GM18507 (cell line): ENCODE measurements at regions not wholly inside any gene's neighbourhood (a gene's known extent, or its start where the extent isn't known, plus 50 kb on each side); places are given as distances from the start of the nearest gene placed in this dataset.
A peak's percentile ranks its signal among the peaks of the same experiment; 100 is the strongest.

Experiments used
- DNase-seq: peaks from one replicate; pipeline ENCODE4 v3.0.0; 2011; ENCODE audit warnings: low read depth; ENCODE audit not compliant: insufficient read length; ENCODE audit errors: extremely low spot score
- FAIRE-seq: peaks from 2 replicates; lab custom pipeline; 2011; peaks lifted over from hg19 to GRCh38; lab: Jason Lieb, UNC

- FAIRE-seq = no peak
- no peak for DNase-seq
Measured at GRCh38 chr6:166877906-166878305, 78.4 kb downstream of the RNASET2 start.

GRCh38 chr6:166877349-166877748 lies 79.0 kb downstream of the RNASET2 start:
- FAIRE-seq (no peak), DNase-seq (no peak)

- FAIRE-seq = no peak
- DNase-seq = no peak
Measured at GRCh38 chr6:166872531-166873009, 83.8 kb downstream of the RNASET2 start.

GRCh38 chr6:166870602-166871208 lies 85.6 kb downstream of the RNASET2 start:
- FAIRE-seq (no peak), DNase-seq (no peak)

- FAIRE-seq (no peak), DNase-seq (no peak)
Measured at GRCh38 chr6:166866839-166867637, 89.3 kb downstream of the RNASET2 start.

GRCh38 chr6:166864333-166864732 lies 92.0 kb downstream of the RNASET2 start:
- no peak for FAIRE-seq
- DNase-seq = no peak

GRCh38 chr6:166862978-166863530 lies 93.3 kb downstream of the RNASET2 start:
- no peak for DNase-seq
- no peak for FAIRE-seq

GRCh38 chr6:166862287-166862977 lies 93.9 kb downstream of the RNASET2 start:
- DNase-seq (peak; percentile 47), FAIRE-seq (peak; percentile 58)

GRCh38 chr6:166861961-166862286 lies 94.4 kb downstream of the RNASET2 start:
- DNase-seq (no peak), FAIRE-seq (peak; percentile 61)

GRCh38 chr6:166861304-166861703 lies 95.0 kb downstream of the RNASET2 start:
- FAIRE-seq = no peak
- no peak for DNase-seq

GRCh38 chr6:166860392-166860791 lies 96.0 kb downstream of the RNASET2 start:
- FAIRE-seq (no peak), DNase-seq (no peak)

- no peak for DNase-seq
- no peak for FAIRE-seq
Measured at GRCh38 chr6:166855416-166855815, 100.9 kb downstream of the RNASET2 start.

GRCh38 chr6:166853371-166854325 lies 102.7 kb downstream of the RNASET2 start:
- no peak for FAIRE-seq

GRCh38 chr6:166852451-166852975 lies 103.8 kb downstream of the RNASET2 start:
- no peak for FAIRE-seq
- DNase-seq = no peak

More at GRCh38 chr6:166853371-166854325, 102.7 kb downstream of the RNASET2 start:
- DNase-seq = no peak

- FAIRE-seq (no peak), DNase-seq (no peak)
Measured at GRCh38 chr6:166851911-166852310, 104.4 kb downstream of the RNASET2 start.

GRCh38 chr6:166851426-166851825 lies 104.9 kb downstream of the RNASET2 start:
- FAIRE-seq = no peak
- no peak for DNase-seq

GRCh38 chr6:166850677-166851076 lies 105.7 kb downstream of the RNASET2 start:
- FAIRE-seq = no peak
- no peak for DNase-seq

- FAIRE-seq = no peak
- no peak for DNase-seq
Measured at GRCh38 chr6:166849749-166850183, 106.6 kb downstream of the RNASET2 start.
